RCC 7860 (cell line): ENCODE measurements at regions not wholly inside any gene's neighbourhood (a gene's known extent, or its start where the extent isn't known, plus 50 kb on each side); places are given as distances from the start of the nearest gene placed in this dataset.
A peak's percentile ranks its signal among the peaks of the same experiment; 100 is the strongest.

Source experiments
- DNase-seq: peaks from one replicate; pipeline ENCODE4 v3.0.0-alpha.2; 2015; ENCODE audit warnings: low spot score
- FAIRE-seq: peaks from 2 replicates; lab custom pipeline; 2012; peaks lifted over from hg19 to GRCh38; lab: Jason Lieb, UNC

GRCh38 chr17:74089869-74090464 is 113.5 kb upstream of the RPL38 start:
- peak; percentile 11 for DNase-seq
- FAIRE-seq, result no peak

GRCh38 chr17:74094651-74095050 is 108.8 kb upstream of the RPL38 start:
- FAIRE-seq, result no peak
- DNase-seq, result no peak

GRCh38 chr17:74096456-74096855 is 107.0 kb upstream of the RPL38 start:
- FAIRE-seq (no peak), DNase-seq (no peak)

GRCh38 chr17:74097450-74098135 is 105.9 kb upstream of the RPL38 start:
- no peak for FAIRE-seq
- DNase-seq, result no peak

- DNase-seq (no peak), FAIRE-seq (no peak)
Observed at GRCh38 chr17:74098136-74099024, 105.1 kb upstream of the RPL38 start.

GRCh38 chr17:74099442-74100340 is 103.8 kb upstream of the RPL38 start:
- DNase-seq, result no peak
- no peak for FAIRE-seq

GRCh38 chr17:74104921-74105320 is 98.6 kb upstream of the RPL38 start:
- DNase-seq (no peak), FAIRE-seq (no peak)

- DNase-seq, result no peak
- no peak for FAIRE-seq
Observed at GRCh38 chr17:74107107-74107506, 96.4 kb upstream of the RPL38 start.

GRCh38 chr17:74108126-74108705 is 95.3 kb upstream of the RPL38 start:
- no peak for DNase-seq
- no peak for FAIRE-seq

- no peak for DNase-seq
- FAIRE-seq, result no peak
Observed at GRCh38 chr17:74110467-74110866, 93.0 kb upstream of the RPL38 start.

- FAIRE-seq (no peak), DNase-seq (no peak)
Observed at GRCh38 chr17:74113326-74113725, 90.2 kb upstream of the RPL38 start.

- no peak for DNase-seq
- FAIRE-seq, result no peak
Observed at GRCh38 chr17:74113952-74114351, 89.5 kb upstream of the RPL38 start.

GRCh38 chr17:74114881-74115470 is 88.5 kb upstream of the RPL38 start:
- no peak for DNase-seq
- FAIRE-seq, result no peak

GRCh38 chr17:74115586-74115985 is 87.9 kb upstream of the RPL38 start:
- DNase-seq, result no peak
- no peak for FAIRE-seq

GRCh38 chr17:74116087-74116717 is 87.3 kb upstream of the RPL38 start:
- FAIRE-seq (no peak), DNase-seq (no peak)

GRCh38 chr17:74117087-74117698 is 86.3 kb upstream of the RPL38 start:
- no peak for FAIRE-seq
- no peak for DNase-seq

GRCh38 chr17:74117999-74118421 is 85.5 kb upstream of the RPL38 start:
- DNase-seq (no peak), FAIRE-seq (no peak)

- DNase-seq (no peak), FAIRE-seq (no peak)
Observed at GRCh38 chr17:74118504-74118903, 85.0 kb upstream of the RPL38 start.

- no peak for DNase-seq
- FAIRE-seq, result no peak
Observed at GRCh38 chr17:74119049-74119580, 84.4 kb upstream of the RPL38 start.
